ENCODE measurements at regions not wholly inside any gene's neighbourhood (a gene's known extent, or its start where the extent isn't known, plus 50 kb on each side); places are given as distances from the start of the nearest gene placed in this dataset.

GRCh38 chr7:80984619-80985018 is 65.8 kb upstream of the SEMA3C start:
- TF ChIP-seq CTCF (IDR thresholded peaks at IDR 0.05) (no peak), POLR2A (IDR thresholded peaks at IDR 0.05) (no peak)
- Histone ChIP-seq H3K9me3 (replicated peaks in 1 of 3) (no peaks in the 10 kb centered on the region), H3K4me3 (no peak overlapping the region), H3K27ac (no peak overlapping the region), H3K27me3 (no peaks in the 10 kb centered on the region), H3K4me1 (replicated peaks in 1 of 2) (no peaks in the 10 kb centered on the region), H3K36me3 (replicated peaks in 1 of 2) (no peaks in the 10 kb centered on the region)
- WGBS, 4 donors: 41 to 58% (median 51%) methylated on average over 1 of the region's 1 CpG
- intact Hi-C loops (cut with DNase I): no loop called here
- DNase-seq: no peak

- Histone ChIP-seq H3K4me1 (replicated peaks in 1 of 2) (no peaks in the 10 kb centered on the region), H3K4me3 (no peak overlapping the region), H3K27me3 (no peaks in the 10 kb centered on the region), H3K36me3 (replicated peaks in 1 of 2) (no peaks in the 10 kb centered on the region), H3K9me3 (replicated peaks in 1 of 3) (no peaks in the 10 kb centered on the region), H3K27ac (no peak overlapping the region)
- DNase-seq: no peak
- WGBS, 4 donors: 54 to 74% (median 66%) methylated on average over 3 of the region's 3 CpGs
- intact Hi-C loops (cut with DNase I): no loop called here
- TF ChIP-seq CTCF (IDR thresholded peaks at IDR 0.05): no peak
Measured at GRCh38 chr7:80981405-80981804, 62.6 kb upstream of the SEMA3C start.

- Histone ChIP-seq H3K27ac (no peak overlapping the region), H3K9me3 (replicated peaks in 1 of 3) (no peaks in the 10 kb centered on the region), H3K27me3 (no peaks in the 10 kb centered on the region), H3K4me1 (replicated peaks in 1 of 2) (no peaks in the 10 kb centered on the region), H3K36me3 (replicated peaks in 1 of 2) (no peaks in the 10 kb centered on the region), H3K4me3 (no peak overlapping the region)
- WGBS, 4 donors: 33 to 51% (median 47%) methylated on average over 1 of the region's 1 CpG
- no peak for TF ChIP-seq POLR2A (IDR thresholded peaks at IDR 0.05)
- TF ChIP-seq CTCF (IDR thresholded peaks at IDR 0.05): no peak
- intact Hi-C loops (cut with DNase I): no loop called here
- no peak for DNase-seq
Measured at GRCh38 chr7:80977751-80978150, 58.9 kb upstream of the SEMA3C start.

GRCh38 chr7:80974396-80975358 is 55.8 kb upstream of the SEMA3C start:
- no peak for TF ChIP-seq CTCF (IDR thresholded peaks at IDR 0.05)
- H3K36me3 ChIP-seq (replicated peaks in 1 of 2): no peaks in the 10 kb centered on the region
- no peaks in the 10 kb centered on the region for H3K4me1 ChIP-seq (replicated peaks in 1 of 2)
- intact Hi-C loops (cut with DNase I): no loop called here
- WGBS, 4 donors: 83 to 87% (median 85%) methylated on average over 14 to 22 of the region's 22 CpGs
- H3K27me3 ChIP-seq: no peaks in the 10 kb centered on the region
- no peak overlapping the region for H3K4me3 ChIP-seq
- H3K27ac ChIP-seq: no peak overlapping the region
- no peak for DNase-seq
- no peaks in the 10 kb centered on the region for H3K9me3 ChIP-seq (replicated peaks in 1 of 3)

Data from adrenal gland (tissue), 9 donors.